DMS114 treated with DMSO at 0.1 percent for 48 hours (cell line): ENCODE measurements at regions not wholly inside any gene's neighbourhood (a gene's known extent, or its start where the extent isn't known, plus 50 kb on each side); places are given as distances from the start of the nearest gene placed in this dataset.

ENCODE experiments used
- DNase-seq: peaks from one replicate; lab custom pipeline; 2025; ENCODE audit not compliant: unreplicated experiment; lab: John Stamatoyannopoulos, UW

- no peak for DNase-seq
Observed at GRCh38 chr5:4254736-4255135, 659.1 kb downstream of the IRX1 start.

- DNase-seq: no peak
Observed at GRCh38 chr5:4255441-4255840, 659.8 kb downstream of the IRX1 start.

GRCh38 chr5:4258170-4258569 is 662.5 kb downstream of the IRX1 start:
- DNase-seq: no peak

GRCh38 chr5:4271193-4271592 is 675.6 kb downstream of the IRX1 start:
- DNase-seq: no peak

GRCh38 chr5:4275232-4275631 is 679.6 kb downstream of the IRX1 start:
- no peak for DNase-seq

- no peak for DNase-seq
Observed at GRCh38 chr5:4294878-4295277, 699.2 kb downstream of the IRX1 start.

- no peak for DNase-seq
Observed at GRCh38 chr5:4295663-4296339, 700.2 kb downstream of the IRX1 start.

- no peak for DNase-seq
Observed at GRCh38 chr5:4306057-4306456, 710.4 kb downstream of the IRX1 start.

- DNase-seq: no peak
Observed at GRCh38 chr5:4309026-4309425, 713.4 kb downstream of the IRX1 start.

- no peak for DNase-seq
Observed at GRCh38 chr5:4313138-4313537, 717.5 kb downstream of the IRX1 start.

- DNase-seq: no peak
Observed at GRCh38 chr5:4319478-4320128, 724.0 kb downstream of the IRX1 start.

- DNase-seq: no peak
Observed at GRCh38 chr5:4330327-4330726, 734.7 kb downstream of the IRX1 start.

- DNase-seq: no peak
Observed at GRCh38 chr5:4335078-4335477, 739.4 kb downstream of the IRX1 start.

GRCh38 chr5:4337519-4337918 is 741.9 kb downstream of the IRX1 start:
- DNase-seq: no peak

GRCh38 chr5:4339949-4340348 is 744.3 kb downstream of the IRX1 start:
- no peak for DNase-seq

- DNase-seq: no peak
Observed at GRCh38 chr5:4345850-4346249, 750.2 kb downstream of the IRX1 start.

- DNase-seq: no peak
Observed at GRCh38 chr5:4348423-4348822, 752.8 kb downstream of the IRX1 start.

- DNase-seq: no peak
Observed at GRCh38 chr5:4348919-4349318, 753.3 kb downstream of the IRX1 start.

GRCh38 chr5:4356201-4356600 is 760.6 kb downstream of the IRX1 start:
- no peak for DNase-seq

GRCh38 chr5:4359847-4360246 is 764.2 kb downstream of the IRX1 start:
- DNase-seq: no peak

- DNase-seq: no peak
Observed at GRCh38 chr5:4361753-4362152, 766.1 kb downstream of the IRX1 start.

GRCh38 chr5:4362411-4362810 is 766.8 kb downstream of the IRX1 start:
- DNase-seq: no peak

- no peak for DNase-seq
Observed at GRCh38 chr5:4363045-4363444, 767.4 kb downstream of the IRX1 start.
